SK-N-SH (cell line): ENCODE measurements at regions not wholly inside any gene's neighbourhood (a gene's known extent, or its start where the extent isn't known, plus 50 kb on each side); places are given as distances from the start of the nearest gene placed in this dataset.

Experiments
- CTCF ChIA-PET: fragments of 300-600, 350-600 bp; formaldehyde crosslinking; extraction: SDS; loops from one replicate; lab custom pipeline; 2021; lab: Yijun Ruan, JAX
- POLR2A ChIA-PET: fragments of 350-600 bp; sonication (Branson Sonifier 250); formaldehyde crosslinking; extraction: SDS; loops from one replicate; lab custom pipeline; 2020; ENCODE audit warnings: antibody characterized with exemption, inconsistent platforms; lab: Yijun Ruan, JAX
- DNase-seq: peaks from one replicate; pipeline ENCODE4 v3.0.0; 2012
- H2AFZ ChIP-seq: fragments of 200-600 bp; sonication (generic); 2 replicates; pipeline ENCODE4 v1.8.1; 2016; ENCODE audit warnings: antibody characterized with exemption, mild to moderate bottlenecking, low read depth
- H3F3A ChIP-seq: fragments of 200-600 bp; sonication (generic); replicated peaks from 2 replicates; pipeline ENCODE3; 2016; ENCODE audit warnings: antibody characterized with exemption, mild to moderate bottlenecking; ENCODE audit not compliant: insufficient read depth
- H3K27ac ChIP-seq, 2 experiments: fragments of 200-500 bp in 1 of 2; fragments of 200-600 bp in 1 of 2; sonication (Bioruptor generic) in 1 of 2; sonication (generic), shearing (Covaris generic) in 1 of 2; 2 replicates each; pipeline versions ENCODE4 v1.5.1 to v1.6.1; 2014 to 2016; ENCODE audit warnings: low read depth in 2 of 2, inconsistent platforms in 1 of 2, low read length in 1 of 2, mild to moderate bottlenecking in 1 of 2, mixed read lengths in 1 of 2
- H3K27me3 ChIP-seq: fragments of 200-600 bp; sonication (generic), shearing (Covaris generic); 2 replicates; pipeline ENCODE4 v1.6.1; 2016; ENCODE audit warnings: mixed run types; ENCODE audit not compliant: insufficient read depth
- H3K36me3 ChIP-seq, 2 experiments: fragments of 200-500 bp in 1 of 2; fragments of 200-600 bp in 1 of 2; sonication (Bioruptor generic) in 1 of 2; sonication (generic) in 1 of 2; replicated peaks in 1 of 2; 2 replicates each; pipeline versions ENCODE3 to v1.5.1; 2014 to 2016; ENCODE audit warnings: low read length in 1 of 2, mild to moderate bottlenecking in 1 of 2; ENCODE audit not compliant: insufficient read depth in 2 of 2, control insufficient read depth in 1 of 2
- H3K4me1 ChIP-seq, 2 experiments: fragments of 200-500 bp in 1 of 2; fragments of 200-600 bp in 1 of 2; sonication (Bioruptor generic) in 1 of 2; sonication (generic), shearing (Covaris generic) in 1 of 2; 2 replicates each; pipeline versions ENCODE4 v1.5.1 to v1.6.1; 2014 to 2016; ENCODE audit warnings: low read depth in 1 of 2, low read length in 1 of 2, mixed run types in 1 of 2; ENCODE audit not compliant: insufficient read depth in 2 of 2, control insufficient read depth in 1 of 2
- H3K4me2 ChIP-seq: fragments of 200-600 bp; sonication (generic), shearing (Covaris generic); 2 replicates; pipeline ENCODE4 v1.6.1; 2017; ENCODE audit warnings: mixed run types
- H3K4me3 ChIP-seq, 2 experiments: fragments of 200-500 bp in 1 of 2; fragments of 200-600 bp in 1 of 2; sonication (Bioruptor generic) in 1 of 2; sonication (generic), shearing (Covaris generic) in 1 of 2; 2 replicates each; pipeline versions ENCODE4 v1.5.1 to v1.8.1; 2014 to 2016; ENCODE audit warnings: low read depth in 2 of 2, inconsistent platforms in 1 of 2, low read length in 1 of 2, mild to moderate bottlenecking in 1 of 2, mixed read lengths in 1 of 2, moderate library complexity in 1 of 2
- H3K79me2 ChIP-seq: fragments of 200-600 bp; sonication (generic); 2 replicates; pipeline ENCODE4 v1.8.1; 2017; ENCODE audit warnings: mild to moderate bottlenecking; ENCODE audit not compliant: insufficient read depth
- H3K9ac ChIP-seq: fragments of 200-600 bp; sonication (generic); 2 replicates; pipeline ENCODE4 v1.6.1; 2017; ENCODE audit warnings: mixed run types
- H3K9me2 ChIP-seq: fragments of 200-600 bp; sonication (generic); 2 replicates; pipeline ENCODE4 v1.6.1; 2017; ENCODE audit warnings: mixed run types
- H3K9me3 ChIP-seq: fragments of 200-600 bp; sonication (generic); 2 replicates; pipeline ENCODE4 v1.6.1; 2017; ENCODE audit warnings: mixed run types, mild to moderate bottlenecking, moderate library complexity
- H4K20me1 ChIP-seq: fragments of 200-600 bp; sonication (generic); 2 replicates; pipeline ENCODE4 v1.6.1; 2017; ENCODE audit warnings: mild to moderate bottlenecking, mixed run types; ENCODE audit not compliant: insufficient read depth
- ELF1 ChIP-seq: IDR thresholded peaks from 2 replicates; pipeline ENCODE4 v1.4.0; 2012
- EZH2phosphoT487 ChIP-seq: fragments of 200-600 bp; sonication (generic); IDR thresholded peaks from 2 replicates; pipeline ENCODE4 v1.6.1; 2017; ENCODE audit warnings: low read depth, mixed run types, mild to moderate bottlenecking, antibody characterized with exemption, moderate library complexity, borderline replicate concordance
- FOXM1 ChIP-seq: IDR thresholded peaks from 2 replicates; pipeline ENCODE4 v1.4.0; 2012; ENCODE audit warnings: low read depth, mild to moderate bottlenecking
- GABPA ChIP-seq: IDR thresholded peaks from 2 replicates; pipeline ENCODE4 v1.4.0; 2012; ENCODE audit warnings: low read depth, mild to moderate bottlenecking
- GATA2 ChIP-seq: sonication (generic); formaldehyde crosslinking; IDR thresholded peaks from 2 replicates; pipeline ENCODE4 v1.5.0; 2020; ENCODE audit warnings: mild to moderate bottlenecking, missing genetic modification reagents
- JUND ChIP-seq: IDR thresholded peaks from 2 replicates; pipeline ENCODE4 v1.4.0; 2012
- NFIC ChIP-seq: IDR thresholded peaks from 2 replicates; pipeline ENCODE4 v1.4.0; 2012; ENCODE audit warnings: borderline replicate concordance
- RFX5 ChIP-seq: IDR thresholded peaks from 2 replicates; pipeline ENCODE4 v1.6.1; 2012; ENCODE audit warnings: mild to moderate bottlenecking, improper control_type of control experiment, low read length
- RXRA ChIP-seq: IDR thresholded peaks from 2 replicates; pipeline ENCODE4 v1.4.0; 2012; ENCODE audit warnings: low read depth, mild to moderate bottlenecking, borderline replicate concordance
- TAF1 ChIP-seq: IDR thresholded peaks from 2 replicates; pipeline ENCODE4 v1.6.1; 2012; ENCODE audit warnings: low read depth, mild to moderate bottlenecking, low read length, moderate library complexity, borderline replicate concordance
- WGBS: methylation state at CpG from one replicate; pipeline ENCODE4 v1.1.6; 2017; ENCODE audit warnings: low lambda C conversion rate; 5-methylcytosine and 5-hydroxymethylcytosine counted together
- TF ChIP-seq, protein P1 (sequence below): IDR thresholded peaks from 2 replicates; pipeline ENCODE4 v1.4.0; 2012; ENCODE audit warnings: low read depth, borderline replicate concordance
- TF ChIP-seq, protein P2 (sequence below): IDR thresholded peaks from 2 replicates; pipeline ENCODE4 v1.4.0; 2012; ENCODE audit warnings: low read depth, borderline replicate concordance
- TF ChIP-seq, protein P3 (sequence below): fragments of 150-350 bp; IDR thresholded peaks from 2 replicates; pipeline ENCODE4 v1.6.1; 2016; ENCODE audit warnings: mild to moderate bottlenecking, low read depth, low read length
- TF ChIP-seq, protein P4 (sequence below): IDR thresholded peaks from 2 replicates; pipeline ENCODE4; 2012
- TF ChIP-seq, protein P5 (sequence below): IDR thresholded peaks from 2 replicates; pipeline ENCODE4 v1.6.1; 2012; ENCODE audit warnings: mild to moderate bottlenecking, low read depth, low read length, moderate library complexity
- TF ChIP-seq, protein P6 (sequence below): IDR thresholded peaks from 2 replicates; pipeline ENCODE4 v1.4.0; 2012; ENCODE audit warnings: low read depth

DNA sequence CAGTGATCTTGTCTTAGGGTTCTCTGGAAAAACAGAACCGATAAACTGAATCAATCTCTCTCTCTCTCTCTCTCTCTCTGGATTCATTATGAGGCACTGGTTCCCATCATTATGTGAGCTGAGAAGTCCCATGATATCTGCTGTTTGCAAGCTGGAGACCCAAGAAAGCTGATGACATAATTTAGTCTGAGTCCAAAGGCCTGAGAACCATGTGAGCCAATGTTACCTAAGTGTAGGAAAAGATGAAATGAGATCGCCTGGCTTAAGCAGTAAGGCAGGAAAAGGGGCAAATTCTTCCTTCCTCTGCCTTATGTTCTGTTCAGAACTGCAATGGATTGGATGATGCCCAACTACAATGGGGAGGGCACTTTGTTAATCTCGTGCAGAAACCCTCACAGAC is 207.4 kb downstream of the RBM46 start:
- no peak overlapping the region for H2AFZ ChIP-seq
- ChIA-PET POLR2A (no interaction called here), CTCF (interaction anchor here (1.8 kb wide), 1 partner anchor 15 kb away, joined by 4 read pairs; no protein-coding TSS in a partner anchor)
- H3F3A ChIP-seq = no peaks in the 10 kb centered on the region
- DNase-seq = no peak
- no peak overlapping the region for H3K9ac ChIP-seq
- no peaks in the 10 kb centered on the region for H3K36me3 ChIP-seq
- H3K27ac ChIP-seq = no peak overlapping the region
- no peaks in the 10 kb centered on the region for H4K20me1 ChIP-seq
- no peak overlapping the region for H3K4me2 ChIP-seq
- TF ChIP-seq, protein P1, sequence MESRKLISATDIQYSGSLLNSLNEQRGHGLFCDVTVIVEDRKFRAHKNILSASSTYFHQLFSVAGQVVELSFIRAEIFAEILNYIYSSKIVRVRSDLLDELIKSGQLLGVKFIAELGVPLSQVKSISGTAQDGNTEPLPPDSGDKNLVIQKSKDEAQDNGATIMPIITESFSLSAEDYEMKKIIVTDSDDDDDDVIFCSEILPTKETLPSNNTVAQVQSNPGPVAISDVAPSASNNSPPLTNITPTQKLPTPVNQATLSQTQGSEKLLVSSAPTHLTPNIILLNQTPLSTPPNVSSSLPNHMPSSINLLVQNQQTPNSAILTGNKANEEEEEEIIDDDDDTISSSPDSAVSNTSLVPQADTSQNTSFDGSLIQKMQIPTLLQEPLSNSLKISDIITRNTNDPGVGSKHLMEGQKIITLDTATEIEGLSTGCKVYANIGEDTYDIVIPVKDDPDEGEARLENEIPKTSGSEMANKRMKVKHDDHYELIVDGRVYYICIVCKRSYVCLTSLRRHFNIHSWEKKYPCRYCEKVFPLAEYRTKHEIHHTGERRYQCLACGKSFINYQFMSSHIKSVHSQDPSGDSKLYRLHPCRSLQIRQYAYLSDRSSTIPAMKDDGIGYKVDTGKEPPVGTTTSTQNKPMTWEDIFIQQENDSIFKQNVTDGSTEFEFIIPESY = no peak
- TF ChIP-seq RXRA (no peak), TAF1 (no peak), NFIC (no peak), GATA2 (CRISPR knock-in tag) (no peak), FOXM1 (no peak), JUND (no peak)
- TF ChIP-seq, protein P2, sequence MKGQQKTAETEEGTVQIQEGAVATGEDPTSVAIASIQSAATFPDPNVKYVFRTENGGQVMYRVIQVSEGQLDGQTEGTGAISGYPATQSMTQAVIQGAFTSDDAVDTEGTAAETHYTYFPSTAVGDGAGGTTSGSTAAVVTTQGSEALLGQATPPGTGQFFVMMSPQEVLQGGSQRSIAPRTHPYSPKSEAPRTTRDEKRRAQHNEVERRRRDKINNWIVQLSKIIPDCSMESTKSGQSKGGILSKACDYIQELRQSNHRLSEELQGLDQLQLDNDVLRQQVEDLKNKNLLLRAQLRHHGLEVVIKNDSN = no peak
- TF ChIP-seq, protein P3, sequence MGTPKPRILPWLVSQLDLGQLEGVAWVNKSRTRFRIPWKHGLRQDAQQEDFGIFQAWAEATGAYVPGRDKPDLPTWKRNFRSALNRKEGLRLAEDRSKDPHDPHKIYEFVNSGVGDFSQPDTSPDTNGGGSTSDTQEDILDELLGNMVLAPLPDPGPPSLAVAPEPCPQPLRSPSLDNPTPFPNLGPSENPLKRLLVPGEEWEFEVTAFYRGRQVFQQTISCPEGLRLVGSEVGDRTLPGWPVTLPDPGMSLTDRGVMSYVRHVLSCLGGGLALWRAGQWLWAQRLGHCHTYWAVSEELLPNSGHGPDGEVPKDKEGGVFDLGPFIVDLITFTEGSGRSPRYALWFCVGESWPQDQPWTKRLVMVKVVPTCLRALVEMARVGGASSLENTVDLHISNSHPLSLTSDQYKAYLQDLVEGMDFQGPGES = no peak
- TF ChIP-seq, protein P4, sequence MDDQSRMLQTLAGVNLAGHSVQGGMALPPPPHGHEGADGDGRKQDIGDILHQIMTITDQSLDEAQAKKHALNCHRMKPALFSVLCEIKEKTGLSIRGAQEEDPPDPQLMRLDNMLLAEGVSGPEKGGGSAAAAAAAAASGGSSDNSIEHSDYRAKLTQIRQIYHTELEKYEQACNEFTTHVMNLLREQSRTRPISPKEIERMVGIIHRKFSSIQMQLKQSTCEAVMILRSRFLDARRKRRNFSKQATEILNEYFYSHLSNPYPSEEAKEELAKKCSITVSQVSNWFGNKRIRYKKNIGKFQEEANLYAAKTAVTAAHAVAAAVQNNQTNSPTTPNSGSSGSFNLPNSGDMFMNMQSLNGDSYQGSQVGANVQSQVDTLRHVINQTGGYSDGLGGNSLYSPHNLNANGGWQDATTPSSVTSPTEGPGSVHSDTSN = no peak
- no peaks in the 10 kb centered on the region for H3K9me2 ChIP-seq
- whole genome bisulfite sequencing = 27% methylated on average over 3 of the region's 3 CpGs
- no peaks in the 10 kb centered on the region for H3K79me2 ChIP-seq
- no peaks in the 10 kb centered on the region for H3K9me3 ChIP-seq
- H3K4me3 ChIP-seq = no peak overlapping the region
- H3K27me3 ChIP-seq = no peaks in the 10 kb centered on the region
- no peaks in the 10 kb centered on the region; a peak in 1 of 4 replicates for H3K4me1 ChIP-seq

DNA sequence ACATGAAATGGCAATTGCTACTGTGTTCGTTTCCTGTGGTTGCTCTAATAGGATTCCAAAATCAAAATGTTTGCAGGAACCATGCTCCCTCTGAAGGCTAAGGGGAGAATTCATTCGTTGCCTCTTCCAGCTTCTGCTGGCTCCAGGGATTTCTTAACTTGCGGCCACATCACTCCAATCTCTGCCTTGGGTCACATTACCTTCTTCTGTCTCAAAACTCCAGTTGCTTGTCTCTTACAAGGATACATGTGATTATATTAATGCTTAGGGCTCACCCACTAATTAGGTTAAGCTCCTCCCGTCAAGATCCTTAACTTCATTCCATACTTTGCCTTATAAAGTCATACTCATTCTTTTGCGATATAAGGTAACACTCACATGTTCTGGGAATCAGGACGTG is 208.4 kb downstream of the RBM46 start:
- Histone ChIP-seq H3K79me2 (no peaks in the 10 kb centered on the region), H3K27ac (no peak overlapping the region), H3K27me3 (no peaks in the 10 kb centered on the region), H3K9me3 (no peaks in the 10 kb centered on the region), H3K4me3 (no peak overlapping the region), H4K20me1 (no peaks in the 10 kb centered on the region), H3K9ac (no peak overlapping the region), H3K4me1 (no peaks in the 10 kb centered on the region; a peak in 1 of 4 replicates), H3K4me2 (no peak overlapping the region), H3F3A (no peaks in the 10 kb centered on the region), H3K36me3 (no peaks in the 10 kb centered on the region), H2AFZ (no peak overlapping the region), H3K9me2 (no peaks in the 10 kb centered on the region)
- POLR2A ChIA-PET = no interaction called here
- WGBS = 51% methylated on average over 6 of the region's 6 CpGs
- CTCF ChIA-PET = interaction anchor here (1.8 kb wide), 1 partner anchor 14 kb away, joined by 4 read pairs; no protein-coding TSS in a partner anchor
- no peak for DNase-seq
- no peak for TF ChIP-seq GABPA
- TF ChIP-seq, protein P5, sequence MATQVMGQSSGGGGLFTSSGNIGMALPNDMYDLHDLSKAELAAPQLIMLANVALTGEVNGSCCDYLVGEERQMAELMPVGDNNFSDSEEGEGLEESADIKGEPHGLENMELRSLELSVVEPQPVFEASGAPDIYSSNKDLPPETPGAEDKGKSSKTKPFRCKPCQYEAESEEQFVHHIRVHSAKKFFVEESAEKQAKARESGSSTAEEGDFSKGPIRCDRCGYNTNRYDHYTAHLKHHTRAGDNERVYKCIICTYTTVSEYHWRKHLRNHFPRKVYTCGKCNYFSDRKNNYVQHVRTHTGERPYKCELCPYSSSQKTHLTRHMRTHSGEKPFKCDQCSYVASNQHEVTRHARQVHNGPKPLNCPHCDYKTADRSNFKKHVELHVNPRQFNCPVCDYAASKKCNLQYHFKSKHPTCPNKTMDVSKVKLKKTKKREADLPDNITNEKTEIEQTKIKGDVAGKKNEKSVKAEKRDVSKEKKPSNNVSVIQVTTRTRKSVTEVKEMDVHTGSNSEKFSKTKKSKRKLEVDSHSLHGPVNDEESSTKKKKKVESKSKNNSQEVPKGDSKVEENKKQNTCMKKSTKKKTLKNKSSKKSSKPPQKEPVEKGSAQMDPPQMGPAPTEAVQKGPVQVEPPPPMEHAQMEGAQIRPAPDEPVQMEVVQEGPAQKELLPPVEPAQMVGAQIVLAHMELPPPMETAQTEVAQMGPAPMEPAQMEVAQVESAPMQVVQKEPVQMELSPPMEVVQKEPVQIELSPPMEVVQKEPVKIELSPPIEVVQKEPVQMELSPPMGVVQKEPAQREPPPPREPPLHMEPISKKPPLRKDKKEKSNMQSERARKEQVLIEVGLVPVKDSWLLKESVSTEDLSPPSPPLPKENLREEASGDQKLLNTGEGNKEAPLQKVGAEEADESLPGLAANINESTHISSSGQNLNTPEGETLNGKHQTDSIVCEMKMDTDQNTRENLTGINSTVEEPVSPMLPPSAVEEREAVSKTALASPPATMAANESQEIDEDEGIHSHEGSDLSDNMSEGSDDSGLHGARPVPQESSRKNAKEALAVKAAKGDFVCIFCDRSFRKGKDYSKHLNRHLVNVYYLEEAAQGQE = no peak
- TF ChIP-seq, protein P6, sequence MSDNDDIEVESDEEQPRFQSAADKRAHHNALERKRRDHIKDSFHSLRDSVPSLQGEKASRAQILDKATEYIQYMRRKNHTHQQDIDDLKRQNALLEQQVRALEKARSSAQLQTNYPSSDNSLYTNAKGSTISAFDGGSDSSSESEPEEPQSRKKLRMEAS = no peak
- TF ChIP-seq EZH2phosphoT487 = no peak
- TF ChIP-seq, protein P4 = no peak
- TF ChIP-seq RXRA = no peak
- no peak for TF ChIP-seq NFIC
- TF ChIP-seq ELF1 = no peak
- TF ChIP-seq RFX5 = no peak
